HFFc6 (cell line): ENCODE measurements at regions not wholly inside any gene's neighbourhood (a gene's known extent, or its start where the extent isn't known, plus 50 kb on each side); places are given as distances from the start of the nearest gene placed in this dataset.

Experiments
- DNase-seq: peaks from one replicate; pipeline ENCODE4 v3.0.0-alpha.2; 2018
- H3K27ac Mint-ChIP-seq: 2 replicates; pipeline ENCODE4 v1.8.0; 2020; ENCODE audit warnings: mild to moderate bottlenecking, mixed read lengths
- H3K27me3 Mint-ChIP-seq: 2 replicates; pipeline ENCODE4 v1.8.0; 2021; ENCODE audit warnings: mild to moderate bottlenecking, moderate library complexity, mixed read lengths; ENCODE audit not compliant: insufficient read depth
- H3K36me3 Mint-ChIP-seq: 2 replicates; pipeline ENCODE4 v1.8.0; 2021; ENCODE audit warnings: low read depth, mixed read lengths
- H3K4me1 Mint-ChIP-seq: 2 replicates; pipeline ENCODE4 v1.8.0; 2020; ENCODE audit warnings: low read depth, mixed read lengths
- H3K4me3 Mint-ChIP-seq: 2 replicates; pipeline ENCODE4 v1.8.0; 2020; ENCODE audit warnings: mild to moderate bottlenecking, moderate library complexity, mixed read lengths
- H3K9me3 Mint-ChIP-seq: 2 replicates; pipeline ENCODE4 v1.8.0; 2020; ENCODE audit warnings: mild to moderate bottlenecking, mixed read lengths
- TF ChIP-seq, protein P1 (sequence below): fragments of 200-600 bp; sonication (generic); IDR thresholded peaks from 2 replicates; pipeline ENCODE4 v1.5.0; 2021; ENCODE audit warnings: antibody characterized with exemption, mild to moderate bottlenecking

DNA sequence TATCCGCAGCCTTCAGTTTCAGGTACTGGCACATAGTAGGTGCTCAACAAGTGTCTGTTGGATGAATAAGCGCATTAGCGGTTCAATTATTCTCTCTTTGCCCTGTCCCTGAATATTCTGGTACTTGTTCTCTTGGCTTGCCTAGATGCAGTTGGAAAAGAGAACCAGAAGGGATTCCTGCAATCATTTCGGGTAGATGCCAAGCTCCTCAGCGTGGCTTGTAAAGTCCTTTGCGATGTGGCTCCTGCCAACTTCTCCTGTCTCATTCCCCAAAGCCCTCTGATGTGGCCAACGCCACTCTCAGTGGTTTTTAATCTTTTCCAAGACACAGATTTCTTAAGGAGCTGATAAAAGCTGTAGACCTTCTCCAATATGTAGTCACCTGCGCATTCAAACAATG lies 230.3 kb downstream of the SUDS3 start:
- Mint-ChIP-seq H3K4me3 (no peak overlapping the region), H3K4me1 (no peaks in the 10 kb centered on the region), H3K27ac (no peak overlapping the region), H3K9me3 (peaks cover 18% of the 10 kb centered on the region; the same call in 1 of the 2 replicates), H3K36me3 (no peaks in the 10 kb centered on the region), H3K27me3 (peaks cover 2% of the 10 kb centered on the region; the same call in 1 of the 2 replicates)
- TF ChIP-seq, protein P1, sequence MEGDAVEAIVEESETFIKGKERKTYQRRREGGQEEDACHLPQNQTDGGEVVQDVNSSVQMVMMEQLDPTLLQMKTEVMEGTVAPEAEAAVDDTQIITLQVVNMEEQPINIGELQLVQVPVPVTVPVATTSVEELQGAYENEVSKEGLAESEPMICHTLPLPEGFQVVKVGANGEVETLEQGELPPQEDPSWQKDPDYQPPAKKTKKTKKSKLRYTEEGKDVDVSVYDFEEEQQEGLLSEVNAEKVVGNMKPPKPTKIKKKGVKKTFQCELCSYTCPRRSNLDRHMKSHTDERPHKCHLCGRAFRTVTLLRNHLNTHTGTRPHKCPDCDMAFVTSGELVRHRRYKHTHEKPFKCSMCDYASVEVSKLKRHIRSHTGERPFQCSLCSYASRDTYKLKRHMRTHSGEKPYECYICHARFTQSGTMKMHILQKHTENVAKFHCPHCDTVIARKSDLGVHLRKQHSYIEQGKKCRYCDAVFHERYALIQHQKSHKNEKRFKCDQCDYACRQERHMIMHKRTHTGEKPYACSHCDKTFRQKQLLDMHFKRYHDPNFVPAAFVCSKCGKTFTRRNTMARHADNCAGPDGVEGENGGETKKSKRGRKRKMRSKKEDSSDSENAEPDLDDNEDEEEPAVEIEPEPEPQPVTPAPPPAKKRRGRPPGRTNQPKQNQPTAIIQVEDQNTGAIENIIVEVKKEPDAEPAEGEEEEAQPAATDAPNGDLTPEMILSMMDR, result no peak
- no peak for DNase-seq

DNA sequence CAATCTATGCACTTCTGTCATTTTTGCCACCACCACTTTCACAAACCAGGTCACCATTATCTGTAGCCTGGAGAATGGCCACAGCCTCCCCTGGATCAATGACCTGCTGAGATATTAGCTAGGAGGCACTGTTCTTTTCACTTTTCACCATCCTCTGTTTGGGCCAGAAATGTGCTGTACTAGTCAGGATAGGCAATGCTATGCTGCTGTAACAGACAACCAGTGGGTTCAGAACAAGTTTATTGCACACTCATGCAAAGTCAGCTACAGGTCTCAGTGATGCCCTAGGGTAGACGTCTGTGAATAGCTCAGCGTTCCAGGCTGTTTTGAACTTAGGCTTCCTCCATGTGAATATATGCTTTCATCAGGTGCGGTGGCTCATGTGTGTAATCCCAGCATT lies 231.5 kb downstream of the SUDS3 start:
- Mint-ChIP-seq H3K27ac (no peak overlapping the region), H3K9me3 (peaks cover 21% of the 10 kb centered on the region; the same call in 1 of the 2 replicates), H3K36me3 (no peaks in the 10 kb centered on the region), H3K4me1 (no peaks in the 10 kb centered on the region), H3K4me3 (no peak overlapping the region), H3K27me3 (peaks cover 2% of the 10 kb centered on the region; the same call in 1 of the 2 replicates)
- TF ChIP-seq, protein P1, result no peak
- DNase-seq, result no peak

DNA sequence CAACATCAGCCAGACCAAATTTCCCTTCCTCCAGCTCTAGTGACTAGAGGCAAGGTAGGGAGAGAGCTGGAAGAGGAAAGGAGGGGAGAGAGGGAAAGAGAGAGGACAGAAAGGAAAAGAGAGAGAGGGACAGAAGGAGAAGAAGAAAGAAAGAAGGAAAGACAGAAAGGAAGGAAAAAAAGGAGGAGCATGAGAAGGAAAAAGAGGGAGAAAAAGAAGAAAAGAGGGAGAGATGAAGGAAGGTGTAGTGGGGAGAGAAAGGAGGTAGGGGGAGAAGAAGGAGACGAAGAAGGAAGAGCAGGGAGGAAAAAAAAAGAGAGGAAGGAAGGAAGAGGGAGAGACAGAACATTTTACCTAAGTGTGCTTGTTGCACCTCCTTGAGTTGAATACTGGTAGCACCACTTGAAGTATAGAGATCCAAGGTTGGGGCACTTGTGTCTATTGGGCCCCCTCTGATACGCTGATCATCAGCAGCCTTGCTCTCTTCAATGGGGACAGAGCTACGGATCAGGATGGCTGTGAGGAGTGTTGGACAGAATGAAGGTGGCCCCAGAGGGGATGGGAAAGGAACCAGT lies 232.5 kb downstream of the SUDS3 start:
- no peak overlapping the region for H3K4me3 Mint-ChIP-seq
- no peak for DNase-seq
- TF ChIP-seq, protein P1, result no peak
- H3K9me3 Mint-ChIP-seq, result peaks cover 29% of the 10 kb centered on the region; the same call in 1 of the 2 replicates
- no peak overlapping the region for H3K27ac Mint-ChIP-seq
- no peaks in the 10 kb centered on the region for H3K36me3 Mint-ChIP-seq
- no peaks in the 10 kb centered on the region for H3K27me3 Mint-ChIP-seq
- no peaks in the 10 kb centered on the region for H3K4me1 Mint-ChIP-seq

DNA sequence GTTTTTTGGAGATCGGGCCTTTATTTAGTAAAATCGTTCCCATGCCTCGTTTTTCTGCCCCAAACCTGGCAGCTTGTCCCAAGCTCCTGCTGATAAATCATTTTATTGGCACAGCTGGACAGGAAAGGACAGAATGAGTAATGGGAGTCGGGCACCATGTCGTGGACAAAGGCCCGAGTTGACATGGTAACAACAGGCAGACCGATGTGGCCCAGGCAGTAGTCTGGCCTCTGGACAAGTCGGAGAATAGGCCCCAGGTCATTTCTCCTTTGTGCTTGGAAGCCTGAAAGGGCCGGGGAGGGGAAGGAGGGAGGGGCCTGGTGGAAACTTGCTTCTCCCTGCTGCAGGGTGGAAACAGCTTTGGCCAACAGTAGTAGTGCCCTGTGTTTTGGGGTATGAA lies 234.9 kb downstream of the SUDS3 start:
- Mint-ChIP-seq H3K4me3 (no peak overlapping the region), H3K4me1 (no peaks in the 10 kb centered on the region), H3K9me3 (peaks cover 32% of the 10 kb centered on the region), H3K36me3 (no peaks in the 10 kb centered on the region), H3K27ac (no peak overlapping the region), H3K27me3 (no peaks in the 10 kb centered on the region)
- TF ChIP-seq, protein P1, result no peak
- no peak for DNase-seq

DNA sequence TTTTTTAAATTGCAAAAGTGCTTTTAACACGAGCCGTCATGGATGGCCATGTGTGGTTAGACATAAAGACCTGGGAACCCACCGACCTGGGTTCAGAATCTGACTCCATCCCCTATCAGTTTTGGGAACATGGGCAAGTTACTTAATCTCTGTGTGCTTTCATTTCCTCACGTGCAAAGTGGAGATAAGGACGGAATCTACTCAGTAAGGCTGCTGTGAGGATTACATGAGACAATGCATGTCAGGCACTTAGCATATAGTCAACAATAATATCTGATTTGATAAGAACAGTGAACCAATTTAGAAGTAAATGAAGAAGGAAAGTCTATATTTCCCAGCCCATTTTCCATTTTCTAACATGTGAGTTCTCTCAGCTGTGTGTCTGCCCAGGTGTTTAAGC lies 235.4 kb downstream of the SUDS3 start:
- Mint-ChIP-seq H3K27me3 (no peaks in the 10 kb centered on the region), H3K4me3 (no peak overlapping the region), H3K36me3 (no peaks in the 10 kb centered on the region), H3K4me1 (no peaks in the 10 kb centered on the region), H3K27ac (no peak overlapping the region), H3K9me3 (peaks cover 33% of the 10 kb centered on the region)
- TF ChIP-seq, protein P1, result no peak
- DNase-seq, result no peak
